Endothelial cell (in vitro differentiated cells): ENCODE measurements at regions not wholly inside any gene's neighbourhood (a gene's known extent, or its start where the extent isn't known, plus 50 kb on each side); places are given as distances from the start of the nearest gene placed in this dataset.

Experiments
- DNase-seq: peaks from one replicate; pipeline ENCODE4 v3.0.0; 2021; ENCODE audit warnings: low spot score
- H3K27ac Mint-ChIP-seq: one replicate; pipeline ENCODE4 v1.8.0; 2021; ENCODE audit warnings: mixed read lengths, inconsistent platforms; ENCODE audit not compliant: unreplicated experiment
- H3K27me3 Mint-ChIP-seq: one replicate; pipeline ENCODE4 v1.8.0; 2021; ENCODE audit warnings: mild to moderate bottlenecking, moderate library complexity, mixed read lengths, inconsistent platforms; ENCODE audit not compliant: unreplicated experiment
- H3K36me3 Mint-ChIP-seq: one replicate; pipeline ENCODE4 v1.8.0; 2021; ENCODE audit warnings: mild to moderate bottlenecking, low read depth, mixed read lengths, inconsistent platforms; ENCODE audit not compliant: unreplicated experiment
- H3K4me1 Mint-ChIP-seq: one replicate; pipeline ENCODE4 v1.8.0; 2021; ENCODE audit warnings: mild to moderate bottlenecking, mixed read lengths, inconsistent platforms; ENCODE audit not compliant: unreplicated experiment
- H3K4me3 Mint-ChIP-seq: one replicate; pipeline ENCODE4 v1.8.0; 2021; ENCODE audit warnings: mild to moderate bottlenecking, mixed read lengths, inconsistent platforms; ENCODE audit not compliant: unreplicated experiment
- H3K9me3 Mint-ChIP-seq: one replicate; pipeline ENCODE4 v1.8.0; 2021; ENCODE audit warnings: mixed read lengths, inconsistent platforms; ENCODE audit not compliant: unreplicated experiment
- CTCF ChIP-seq: fragments of 200-600 bp; sonication (generic); IDR thresholded peaks from one replicate; pipeline ENCODE4 v1.5.0; 2021; ENCODE audit warnings: antibody characterized with exemption; ENCODE audit not compliant: unreplicated experiment

- H3K27me3 Mint-ChIP-seq: no peaks in the 10 kb centered on the region
- no peaks in the 10 kb centered on the region for H3K4me1 Mint-ChIP-seq
- no peaks in the 10 kb centered on the region for H3K36me3 Mint-ChIP-seq
- no peak for TF ChIP-seq CTCF
- no peak overlapping the region for H3K27ac Mint-ChIP-seq
- H3K9me3 Mint-ChIP-seq: no peaks in the 10 kb centered on the region
- no peak for DNase-seq
- H3K4me3 Mint-ChIP-seq: no peak overlapping the region
Measured at GRCh38 chr20:11550657-11551338, 366.9 kb upstream of the BTBD3 start.

GRCh38 chr20:11551479-11551878, 366.2 kb upstream of the BTBD3 start:
- Mint-ChIP-seq H3K4me3 (no peak overlapping the region), H3K9me3 (no peaks in the 10 kb centered on the region), H3K27ac (no peak overlapping the region), H3K36me3 (no peaks in the 10 kb centered on the region), H3K27me3 (no peaks in the 10 kb centered on the region), H3K4me1 (no peaks in the 10 kb centered on the region)
- no peak for TF ChIP-seq CTCF
- DNase-seq: no peak

- TF ChIP-seq CTCF: no peak
- no peaks in the 10 kb centered on the region for H3K36me3 Mint-ChIP-seq
- no peaks in the 10 kb centered on the region for H3K27me3 Mint-ChIP-seq
- no peak overlapping the region for H3K4me3 Mint-ChIP-seq
- no peaks in the 10 kb centered on the region for H3K9me3 Mint-ChIP-seq
- DNase-seq: no peak
- H3K4me1 Mint-ChIP-seq: no peaks in the 10 kb centered on the region
- H3K27ac Mint-ChIP-seq: no peak overlapping the region
Measured at GRCh38 chr20:11553603-11554002, 364.1 kb upstream of the BTBD3 start.

GRCh38 chr20:11555510-11555909, 362.2 kb upstream of the BTBD3 start:
- H3K27me3 Mint-ChIP-seq: no peaks in the 10 kb centered on the region
- H3K27ac Mint-ChIP-seq: no peak overlapping the region
- no peak overlapping the region for H3K4me3 Mint-ChIP-seq
- no peak for DNase-seq
- TF ChIP-seq CTCF: no peak
- no peaks in the 10 kb centered on the region for H3K9me3 Mint-ChIP-seq
- H3K4me1 Mint-ChIP-seq: no peaks in the 10 kb centered on the region
- no peaks in the 10 kb centered on the region for H3K36me3 Mint-ChIP-seq

GRCh38 chr20:11556410-11556809, 361.3 kb upstream of the BTBD3 start:
- TF ChIP-seq CTCF: no peak
- Mint-ChIP-seq H3K4me1 (no peaks in the 10 kb centered on the region), H3K27ac (no peak overlapping the region), H3K27me3 (no peaks in the 10 kb centered on the region), H3K4me3 (no peak overlapping the region), H3K9me3 (no peaks in the 10 kb centered on the region), H3K36me3 (no peaks in the 10 kb centered on the region)
- no peak for DNase-seq
